CD1c-positive myeloid dendritic cell (primary cell): ENCODE measurements at regions not wholly inside any gene's neighbourhood (a gene's known extent, or its start where the extent isn't known, plus 50 kb on each side); places are given as distances from the start of the nearest gene placed in this dataset.

Experiments used
- DNase-seq: peaks from one replicate; pipeline ENCODE4 v3.0.0-alpha.2; 2016; ENCODE audit errors: extremely low spot score

GRCh38 chr5:8471581-8471980 is 602.6 kb downstream of the MTRR start:
- DNase-seq: peak; percentile 16

DNA sequence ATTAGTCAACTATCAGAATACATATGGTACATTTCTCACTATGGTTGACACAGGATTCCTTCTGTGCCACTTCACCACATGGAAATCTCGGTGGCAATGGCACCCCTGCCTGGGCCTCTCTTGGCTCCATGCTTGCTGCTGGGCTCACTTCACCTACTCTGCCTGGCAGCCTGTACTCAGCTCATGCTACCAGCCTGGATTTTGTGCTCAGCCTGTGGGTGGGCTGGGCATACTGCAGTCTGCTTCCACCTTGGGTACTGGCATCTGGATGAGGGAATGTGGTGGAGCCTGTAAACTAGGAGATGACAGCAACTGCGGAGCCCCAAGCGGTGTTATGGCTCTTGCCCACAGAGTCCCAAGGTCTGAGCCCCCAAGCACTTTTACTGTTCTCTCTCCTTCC is 604.1 kb downstream of the MTRR start:
- DNase-seq: no peak

DNA sequence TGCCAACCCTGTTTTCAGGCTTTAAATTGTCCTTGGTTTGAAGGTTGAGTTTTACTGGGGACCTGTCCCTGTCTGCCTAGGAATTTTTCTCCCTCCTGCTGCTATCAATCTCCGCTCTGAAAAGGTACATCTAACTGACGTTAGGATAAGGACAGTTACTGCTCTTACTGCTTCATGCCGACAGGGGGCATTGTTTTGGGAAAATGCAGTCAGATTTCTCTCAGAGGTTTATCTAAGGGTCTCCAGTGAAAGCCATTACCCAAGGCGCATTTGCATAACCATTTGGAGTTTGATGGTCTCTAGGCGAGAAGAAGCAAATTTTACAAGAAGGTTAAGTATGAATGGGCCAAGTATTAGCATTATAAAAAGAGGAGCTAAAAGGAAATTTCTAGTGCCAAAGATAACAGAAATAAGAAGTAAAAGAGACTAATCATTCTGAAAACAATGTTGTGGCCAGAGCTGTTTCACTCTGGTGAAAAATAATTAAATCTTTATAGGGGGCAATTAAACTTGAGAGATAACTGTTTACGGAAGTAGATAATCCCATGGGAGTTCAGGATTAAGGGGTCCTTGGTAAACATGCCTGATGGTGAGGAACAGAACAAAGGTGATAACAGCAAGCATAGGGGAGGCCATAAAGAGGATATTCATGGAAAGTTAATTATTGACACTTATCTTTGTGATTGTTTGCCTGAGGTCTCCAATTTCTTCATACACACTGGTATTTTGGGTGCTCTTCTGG is 605.0 kb downstream of the MTRR start:
- no peak for DNase-seq

- no peak for DNase-seq
Observed at GRCh38 chr5:8474569-8474930, 605.6 kb downstream of the MTRR start.

DNA sequence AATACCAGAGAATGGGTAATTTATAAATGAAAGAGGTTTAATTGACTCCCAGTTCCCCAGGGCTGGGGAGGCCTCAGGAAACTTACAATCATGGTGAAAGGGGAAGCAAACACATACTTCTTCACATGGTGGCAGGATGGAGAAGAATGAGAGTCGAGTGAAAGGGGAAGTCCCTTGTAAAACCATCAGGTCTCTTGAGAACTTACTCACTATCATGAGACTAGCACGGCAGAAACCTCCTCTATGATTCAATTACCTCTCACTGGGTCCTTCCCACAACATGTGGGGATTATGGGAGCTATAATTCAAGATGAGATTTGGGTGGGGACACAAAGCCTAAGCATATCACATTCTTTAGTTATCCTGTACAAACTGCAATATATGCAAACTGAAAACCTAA is 609.4 kb downstream of the MTRR start:
- no peak for DNase-seq

GRCh38 chr5:8481007-8481406 is 612.1 kb downstream of the MTRR start:
- DNase-seq: no peak

- no peak for DNase-seq
Observed at GRCh38 chr5:8491254-8491653, 622.3 kb downstream of the MTRR start.

DNA sequence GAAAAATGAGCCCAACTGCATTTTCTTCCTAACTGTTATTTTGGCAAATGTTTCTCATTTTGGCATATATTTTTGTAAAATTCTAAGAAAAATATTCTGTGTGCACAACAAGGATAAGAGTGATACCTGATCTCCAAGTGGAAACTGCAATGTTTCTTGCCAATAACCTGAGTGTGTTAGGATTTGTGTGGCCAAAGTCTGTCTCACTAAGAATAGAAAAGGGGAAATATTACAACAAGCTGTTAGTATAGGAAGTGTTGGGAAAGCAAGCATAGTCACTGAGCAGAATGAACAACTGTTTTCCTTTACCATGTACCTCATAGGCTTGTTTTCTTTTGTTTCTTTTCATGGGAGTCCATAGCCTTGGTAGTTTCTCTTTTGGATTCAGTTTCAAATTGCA is 624.2 kb downstream of the MTRR start:
- no peak for DNase-seq

DNA sequence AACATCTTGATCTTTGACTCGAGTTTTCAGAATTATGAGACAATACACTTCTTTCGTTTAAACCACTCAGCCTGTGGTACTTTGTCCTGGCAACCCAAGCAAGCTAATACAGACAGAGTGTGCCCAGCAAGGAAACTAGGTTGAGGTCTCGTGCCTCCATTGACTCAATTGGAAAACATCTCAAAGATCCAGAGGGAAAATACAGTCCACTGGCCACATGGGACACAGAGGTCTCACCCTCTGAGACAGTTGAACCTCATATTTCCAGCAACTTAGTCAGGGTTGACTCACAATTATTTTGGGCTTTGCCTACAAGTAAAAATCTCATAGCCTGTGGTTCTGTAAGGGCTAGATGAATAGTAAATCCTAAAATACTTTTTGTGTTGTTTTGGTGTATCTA is 631.5 kb downstream of the MTRR start:
- DNase-seq: no peak

DNA sequence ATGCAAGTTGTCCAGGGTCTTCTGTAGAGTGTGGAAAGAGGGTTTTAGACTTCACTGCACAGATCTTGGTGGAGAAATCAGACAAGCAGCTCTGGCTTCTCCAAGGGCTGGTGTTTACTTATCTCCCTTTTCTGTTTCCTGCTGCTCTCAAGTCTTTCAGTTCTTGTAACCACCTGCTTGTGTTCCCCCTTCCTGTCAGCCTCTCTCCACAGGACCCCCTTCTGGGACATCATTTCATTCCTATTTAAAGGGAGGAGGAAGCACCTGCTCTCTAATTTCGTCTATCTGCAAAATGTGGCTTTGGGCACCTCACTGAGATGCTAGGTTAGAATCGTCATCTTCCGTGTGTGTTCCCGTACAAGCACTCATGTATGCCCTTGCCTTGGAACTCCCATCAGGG is 636.2 kb downstream of the MTRR start:
- DNase-seq: no peak

GRCh38 chr5:8508231-8508630 is 639.3 kb downstream of the MTRR start:
- DNase-seq: no peak

- no peak for DNase-seq
Observed at GRCh38 chr5:8516356-8516755, 647.4 kb downstream of the MTRR start.

DNA sequence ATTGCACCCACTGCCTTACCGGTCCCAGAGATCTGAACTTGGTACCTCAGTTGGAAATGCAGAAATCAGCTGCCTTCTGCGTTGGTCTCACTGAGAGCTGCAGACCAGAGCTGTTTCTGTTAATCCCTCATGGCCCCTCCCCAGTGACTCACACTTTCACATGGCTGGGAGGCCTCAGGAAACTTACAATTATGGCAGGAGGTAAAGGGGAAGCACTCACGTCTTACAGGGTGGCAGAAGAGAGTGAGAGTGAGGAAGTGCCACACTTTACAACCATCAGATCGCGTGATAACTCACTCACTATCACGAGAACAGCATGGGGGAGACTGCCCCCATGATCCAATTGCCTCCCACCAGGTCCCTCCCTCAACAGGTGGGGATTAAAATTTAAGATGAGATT is 648.5 kb downstream of the MTRR start:
- no peak for DNase-seq

GRCh38 chr5:8520917-8521316 is 652.0 kb downstream of the MTRR start:
- no peak for DNase-seq

- DNase-seq: no peak
Observed at GRCh38 chr5:8521991-8522390, 653.0 kb downstream of the MTRR start.

GRCh38 chr5:8522646-8523045 is 653.7 kb downstream of the MTRR start:
- DNase-seq: no peak

- no peak for DNase-seq
Observed at GRCh38 chr5:8523501-8523900, 654.6 kb downstream of the MTRR start.

DNA sequence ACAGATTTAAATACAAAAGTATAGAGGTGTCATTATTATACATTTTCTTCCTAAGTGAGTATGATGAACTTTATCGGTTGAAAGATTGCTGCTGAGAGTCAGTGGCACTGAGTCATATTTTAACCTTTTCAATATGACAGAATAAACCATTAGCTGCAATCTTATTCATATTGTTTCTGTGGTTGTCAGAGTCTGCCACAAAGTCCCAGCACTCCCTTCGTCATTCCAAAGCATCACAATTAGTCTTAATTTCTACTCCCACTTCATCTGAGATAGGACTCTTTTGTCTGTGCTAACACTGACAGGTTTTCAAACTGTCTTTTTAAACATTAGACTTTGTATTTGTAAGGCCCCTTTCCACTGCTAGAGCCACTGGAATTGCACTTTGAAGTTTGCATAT is 656.9 kb downstream of the MTRR start:
- DNase-seq: no peak

DNA sequence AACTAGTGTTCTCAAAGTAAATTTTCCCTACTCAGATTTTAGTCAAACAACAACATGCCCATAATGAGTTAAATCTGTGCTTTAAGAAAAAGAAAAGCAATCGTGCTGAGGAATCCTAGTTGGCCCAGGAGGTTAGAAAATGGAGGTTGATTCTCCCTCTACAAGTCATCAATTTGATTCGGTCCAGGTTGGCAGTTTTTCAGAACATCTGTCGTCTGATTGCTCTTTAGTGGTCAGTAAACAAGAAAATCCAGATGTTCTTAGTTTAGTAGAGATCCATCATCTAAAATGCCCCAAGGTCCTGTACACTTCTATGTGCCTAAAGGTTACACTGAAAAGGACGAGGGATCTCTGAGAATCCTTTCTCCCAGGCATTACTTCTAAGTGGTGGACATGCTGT is 659.2 kb downstream of the MTRR start:
- no peak for DNase-seq

- no peak for DNase-seq
Observed at GRCh38 chr5:8538821-8539220, 669.9 kb downstream of the MTRR start.

DNA sequence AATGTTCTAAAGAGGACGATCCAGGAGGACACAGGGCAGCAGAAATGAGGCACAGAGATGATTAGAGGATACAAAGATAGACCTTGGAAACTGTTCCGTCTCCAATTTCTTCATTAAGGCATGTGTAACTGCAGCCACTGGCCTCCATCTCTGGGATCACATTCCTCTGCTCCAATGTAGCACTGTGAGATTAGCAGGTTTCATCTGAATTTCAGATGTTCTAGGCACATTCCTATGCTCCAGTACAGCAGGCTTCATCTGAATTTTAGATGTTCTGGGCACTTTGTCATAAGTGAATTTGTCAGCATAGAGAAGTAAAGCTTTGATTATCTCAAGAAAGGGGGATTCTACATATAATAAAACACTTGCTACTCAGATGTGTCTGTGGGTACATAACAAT is 671.4 kb downstream of the MTRR start:
- DNase-seq: no peak

DNA sequence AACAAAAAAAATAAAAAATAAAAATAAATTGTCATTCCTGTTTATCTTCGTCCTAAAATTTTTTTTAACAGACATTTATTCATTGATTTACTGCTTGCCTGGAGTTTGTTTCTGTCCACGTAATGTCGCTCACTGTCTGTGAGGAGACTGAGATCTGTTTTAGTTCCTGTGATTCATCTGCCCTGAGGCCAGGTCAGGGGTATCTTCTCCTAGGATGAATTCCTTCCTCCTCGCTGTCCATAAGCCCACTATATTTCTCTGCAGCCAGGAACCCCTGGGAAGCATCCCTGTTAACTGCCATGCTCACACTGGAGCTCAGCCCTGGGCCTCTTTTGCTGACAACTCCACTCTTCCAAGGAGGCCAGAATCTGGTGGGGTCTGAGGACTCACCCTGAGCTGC is 682.0 kb downstream of the MTRR start:
- DNase-seq: no peak

GRCh38 chr5:8553364-8553763 is 684.4 kb downstream of the MTRR start:
- no peak for DNase-seq

DNA sequence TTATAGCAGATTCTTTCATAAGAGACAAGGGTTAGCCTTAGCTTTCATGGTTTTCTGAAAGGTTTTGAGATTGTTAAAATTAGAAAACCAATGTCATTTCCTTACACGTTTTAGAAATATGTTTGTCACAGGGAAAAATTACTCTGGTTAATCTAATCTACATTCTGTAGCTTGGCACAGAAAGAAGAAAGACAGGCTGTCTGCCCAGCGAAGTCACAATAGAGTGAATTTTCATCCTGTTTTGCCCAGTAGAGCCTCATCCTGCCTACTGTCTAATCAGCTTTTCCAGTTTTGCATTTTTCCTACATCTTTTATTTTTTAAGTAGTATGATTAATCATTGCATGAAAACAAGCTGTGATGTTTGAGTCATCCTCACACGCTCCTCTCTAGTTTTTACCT is 688.8 kb downstream of the MTRR start:
- DNase-seq: no peak
